Motor neuron (in vitro differentiated cells): ENCODE measurements at regions not wholly inside any gene's neighbourhood (a gene's known extent, or its start where the extent isn't known, plus 50 kb on each side); places are given as distances from the start of the nearest gene placed in this dataset.
"Not testable (repeated sequence)": the region's sequence is repeated elsewhere in the genome, so short reads cannot be mapped to it uniquely, and the experiment has no call there.

ENCODE experiments used
- ATAC-seq, 8 experiments: fragments of 200-7000 bp; cut with Tn5 transposase; replicated peaks in 6 of 8; 2 replicates each; pipeline ENCODE4 v1.8.0; 2021; ENCODE audit warnings: mild to moderate bottlenecking in 8 of 8, moderate library complexity in 8 of 8
- H3K27ac ChIP-seq, 2 donors: fragments of 250-450 bp; sonication (Bioruptor Pico); 2 replicates each; pipeline ENCODE4 v1.9.0; 2021; ENCODE audit warnings: antibody characterized with exemption in 2 of 2, mild to moderate bottlenecking in 2 of 2, moderate library complexity in 1 of 2
- H3K4me1 ChIP-seq, 2 donors: fragments of 250-450 bp; sonication (Bioruptor Pico); replicated peaks in 1 of 2; 2 replicates each; pipeline ENCODE4 v1.6.1; 2021; ENCODE audit warnings: antibody characterized with exemption in 2 of 2, mild to moderate bottlenecking in 2 of 2, moderate library complexity in 1 of 2
- H3K4me3 ChIP-seq, 5 donors: fragments of 250-450 bp; sonication (Bioruptor Pico); 2 replicates each; pipeline ENCODE4 v1.9.0; 2021; ENCODE audit warnings: antibody characterized with exemption in 5 of 5, mild to moderate bottlenecking in 5 of 5, moderate library complexity in 4 of 5
- WGBS, 10 experiments: fragments of 450-650 bp; shearing (Covaris generic); methylation state at CpG; one replicate each; pipeline ENCODE4 v1.0.0; 2022; 5-methylcytosine and 5-hydroxymethylcytosine counted together
- in situ Hi-C, 9 experiments: fragments of 400-800 bp; cut with MboI; loops; one replicate each; pipeline ENCODE4 v1.15.0; 2021; ENCODE audit warnings: low sequenced_read_pairs in 9 of 9, low pct_unique_long_range_greater_than_20kb in 2 of 9; ENCODE audit not compliant: unreplicated experiment in 9 of 9

DNA sequence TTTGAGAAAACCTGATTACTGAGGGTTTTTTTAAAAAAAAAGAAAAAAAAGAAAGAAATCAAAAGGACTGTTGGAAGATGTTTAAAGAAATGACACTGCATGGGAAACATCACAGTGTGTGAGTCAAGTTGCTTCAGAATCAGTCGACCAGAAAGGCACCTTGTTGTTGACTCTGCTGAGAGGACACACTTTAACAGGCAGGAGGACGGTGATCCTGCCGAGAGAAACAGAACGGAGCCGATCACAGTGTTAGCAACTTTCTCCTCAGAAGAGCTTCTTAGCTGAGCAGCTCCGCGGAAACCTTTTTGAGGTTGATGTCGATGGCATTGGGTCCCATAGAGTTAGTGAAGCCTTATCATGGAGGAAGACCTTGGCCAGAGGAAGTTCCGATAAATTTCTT, 538.7 kb downstream of the RBFOX1 start:
- no peak overlapping the region for H3K4me3 ChIP-seq
- ATAC-seq, result no peak
- H3K27ac ChIP-seq, result no peak overlapping the region
- H3K4me1 ChIP-seq, result no peaks in the 10 kb centered on the region
- WGBS, 10 experiments, result 20 to 84% (median 68%) methylated on average over 1 to 9 of the region's 9 CpGs
- in situ Hi-C loops, result no loop called here

DNA sequence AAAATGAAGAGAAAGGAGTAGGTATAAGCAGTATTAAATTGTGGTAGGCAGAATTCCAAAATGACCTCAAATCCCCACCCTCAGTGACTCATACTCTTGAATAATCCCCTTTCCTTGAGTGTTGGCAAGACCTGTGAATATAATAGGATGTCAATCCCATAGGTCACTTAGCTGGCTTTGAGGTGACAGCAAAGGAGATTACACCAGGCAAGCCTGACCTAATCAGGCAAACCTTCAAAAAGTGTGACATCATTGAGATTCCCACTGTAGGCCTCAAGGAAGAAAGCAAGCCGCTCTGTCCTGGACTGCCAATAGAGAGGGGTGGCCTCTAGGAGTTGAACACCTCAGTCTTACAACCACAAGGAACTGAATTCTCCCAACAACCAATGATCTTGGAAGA, 535.2 kb downstream of the RBFOX1 start:
- in situ Hi-C loops, result no loop called here
- ATAC-seq, result no peak
- H3K4me1 ChIP-seq, result no peaks in the 10 kb centered on the region
- H3K27ac ChIP-seq, result no peak overlapping the region
- no peak overlapping the region for H3K4me3 ChIP-seq
- 0 to 40% (median 40%) methylated on average over 1 of the region's 1 CpG; no CpG with 5 or more reads in 5 of the 10 experiments for WGBS, 10 experiments

DNA sequence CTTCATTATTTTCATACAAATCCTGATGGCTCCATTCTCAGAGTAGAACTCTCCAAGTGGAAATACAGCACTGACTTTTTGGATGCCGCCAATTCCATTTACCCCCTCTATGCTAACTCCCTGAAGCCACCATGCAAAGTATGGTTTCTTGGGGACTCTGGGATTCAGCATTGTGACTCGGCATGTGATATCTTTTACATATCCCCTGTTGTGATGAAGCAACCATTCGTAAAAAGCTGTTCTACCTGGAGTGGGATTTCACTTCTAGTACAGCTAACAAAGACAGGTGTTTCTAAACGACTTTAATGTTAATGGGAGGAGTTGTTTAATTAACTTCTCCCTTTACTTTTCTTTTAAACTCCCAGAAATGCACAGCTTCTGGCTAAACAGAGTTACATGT, 533.5 kb downstream of the RBFOX1 start:
- WGBS, 10 experiments, result 0 to 45% (median 35%) methylated on average over 1 to 4 of the region's 4 CpGs; no CpG with 5 or more reads in 1 of the 10 experiments
- no peak for ATAC-seq

DNA sequence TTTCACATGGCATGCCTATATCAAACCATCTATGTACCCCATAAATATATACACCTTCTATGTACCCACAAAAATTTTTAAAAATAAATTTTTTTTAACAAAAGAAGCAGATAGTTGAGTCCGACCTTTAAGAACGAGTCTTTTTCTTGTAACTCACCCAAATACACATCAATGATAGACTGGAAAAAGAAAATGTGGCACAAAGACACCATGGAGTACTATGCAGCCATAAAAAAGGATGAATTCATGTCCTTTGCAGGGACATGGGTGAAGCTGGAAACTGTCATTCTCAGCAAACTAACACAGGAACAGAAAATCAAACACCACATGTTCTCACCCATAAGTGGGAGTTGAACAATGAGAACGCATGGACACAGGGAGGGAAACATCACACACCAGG, 532.7 kb downstream of the RBFOX1 start:
- ATAC-seq, H3K4me1 ChIP-seq, H3K4me3 ChIP-seq, H3K27ac ChIP-seq, in situ Hi-C loops: not testable (repeated sequence)
- WGBS, 10 experiments, result 0 to 100% (median 14%) methylated on average over 1 to 3 of the region's 3 CpGs; no CpG with 5 or more reads in 1 of the 10 experiments

More for the DNA sequence above, 533.5 kb downstream of the RBFOX1 start:
- Histone ChIP-seq H3K4me3 (no peak overlapping the region), H3K4me1 (no peaks in the 10 kb centered on the region), H3K27ac (no peak overlapping the region)
- in situ Hi-C loops, result no loop called here

DNA sequence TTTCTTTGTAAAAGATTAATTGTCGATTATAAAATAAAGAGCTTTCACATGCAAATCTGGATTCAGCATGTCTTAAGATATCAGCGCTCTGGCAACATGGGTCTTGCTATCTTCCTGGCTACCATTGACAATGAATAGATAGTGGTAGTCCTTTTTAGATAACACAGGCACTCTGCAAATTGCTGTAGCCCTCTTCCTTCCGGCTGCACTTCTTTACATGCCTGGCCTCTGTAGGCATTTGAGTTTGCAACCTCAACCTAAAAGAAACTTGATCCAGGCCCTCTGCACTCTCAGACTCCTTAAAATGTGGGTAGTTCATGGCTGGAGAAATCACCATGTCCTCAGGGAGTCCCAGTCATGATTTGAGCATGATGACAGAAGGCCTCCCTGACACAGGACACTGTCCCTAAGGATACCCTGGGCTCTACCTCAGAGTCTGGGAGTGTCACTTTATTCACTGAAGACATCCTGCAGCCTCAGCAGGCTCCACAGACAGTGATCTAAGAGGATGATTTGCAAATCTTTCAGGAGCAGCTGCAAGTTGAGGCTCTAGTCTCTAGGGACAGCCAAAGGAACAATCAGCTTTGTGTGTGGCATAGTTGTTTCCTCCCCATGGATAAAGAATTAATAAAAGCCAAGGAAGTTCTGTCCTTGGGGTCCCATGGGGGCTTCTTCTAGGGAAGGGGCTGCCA, 529.4 kb downstream of the RBFOX1 start:
- Histone ChIP-seq H3K4me1 (no peaks in the 10 kb centered on the region), H3K27ac (no peak overlapping the region), H3K4me3 (no peak overlapping the region)
- WGBS, 10 experiments, result 0 to 90% (median 19%) methylated on average over 1 to 3 of the region's 3 CpGs; no CpG with 5 or more reads in 2 of the 10 experiments
- in situ Hi-C loops, result no loop called here
- ATAC-seq, result peak in 2 of 8 experiments; percentile 69 to 78

DNA sequence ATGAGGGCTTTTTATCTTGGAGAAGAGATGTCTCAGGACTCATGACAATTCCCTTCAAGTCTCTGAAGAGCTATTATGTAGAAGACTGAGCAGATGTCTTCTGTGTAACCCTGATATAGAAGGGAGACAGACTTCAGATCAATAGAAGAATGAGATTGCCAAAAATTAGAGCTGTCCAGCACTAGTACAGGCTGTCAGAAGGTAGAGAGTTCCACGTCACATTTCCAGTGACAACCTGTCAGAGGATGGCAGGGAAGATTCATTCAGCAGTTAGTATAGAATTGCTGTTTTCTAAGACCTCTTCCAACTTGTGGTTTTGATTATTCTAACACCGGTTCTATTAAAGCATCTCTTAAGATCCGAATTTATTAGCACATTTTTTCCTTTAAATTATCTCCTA, 520.6 kb downstream of the RBFOX1 start:
- 0 to 87% (median 27%) methylated on average over 1 to 3 of the region's 3 CpGs for WGBS, 10 experiments
- Histone ChIP-seq H3K27ac (no peak overlapping the region), H3K4me3 (no peak overlapping the region), H3K4me1 (no peaks in the 10 kb centered on the region)
- no peak for ATAC-seq
- in situ Hi-C loops, result no loop called here

DNA sequence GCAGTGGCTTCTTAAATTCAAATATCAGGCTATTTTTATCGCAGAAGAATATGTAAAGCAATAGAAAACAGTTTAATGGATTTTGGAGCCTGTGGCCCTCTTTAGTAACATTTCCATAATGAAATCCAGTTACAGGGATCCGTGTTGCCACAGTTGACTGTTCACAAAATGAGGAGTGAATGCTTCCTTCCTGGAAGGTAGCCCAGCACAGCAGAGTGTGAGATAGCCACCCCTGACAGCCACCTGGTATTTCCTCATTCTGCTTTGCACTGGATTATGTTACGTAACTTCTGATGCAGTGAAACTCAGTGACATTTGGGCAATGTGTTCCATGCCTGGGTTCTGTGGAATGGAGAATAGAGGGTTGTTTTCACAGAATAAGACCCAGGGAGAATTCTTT, 517.2 kb downstream of the RBFOX1 start:
- no peak overlapping the region for H3K4me3 ChIP-seq
- no peaks in the 10 kb centered on the region for H3K4me1 ChIP-seq
- in situ Hi-C loops, result loop anchor here in 1 of 9 experiments (25.0 kb wide), 1 partner anchor 87 kb away; no protein-coding TSS in a partner anchor
- ATAC-seq, result peak in 1 of 8 experiments; percentile 65
- WGBS, 10 experiments, result 0 to 100% (median 64%) methylated on average over 1 to 3 of the region's 3 CpGs; no CpG with 5 or more reads in 1 of the 10 experiments
- H3K27ac ChIP-seq, result no peak overlapping the region

DNA sequence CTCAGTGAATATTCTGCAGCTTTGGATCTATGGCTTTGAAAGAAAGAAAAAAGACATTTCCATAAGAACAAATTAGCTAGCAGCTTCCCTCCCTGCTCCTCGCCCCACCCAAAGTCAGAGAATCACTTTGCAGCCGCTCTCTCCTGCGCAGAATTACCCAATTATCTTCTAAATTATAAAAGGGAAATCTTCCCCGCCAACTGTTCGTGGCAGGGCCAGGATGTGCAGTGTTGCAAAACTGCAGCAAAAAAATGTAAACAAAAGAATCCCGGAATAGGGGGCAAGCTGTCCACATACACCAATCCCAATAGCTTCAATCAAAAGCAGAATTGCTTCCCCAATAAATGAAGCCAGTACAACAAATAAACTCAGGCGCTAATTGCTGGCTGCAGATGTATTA, 510.6 kb downstream of the RBFOX1 start:
- peaks cover 0 to 13% of the 10 kb centered on the region in 2 donors for H3K4me1 ChIP-seq
- no peak overlapping the region for H3K4me3 ChIP-seq
- H3K27ac ChIP-seq, result no peak overlapping the region
- WGBS, 10 experiments, result 0 to 39% (median 12%) methylated on average over 1 to 7 of the region's 7 CpGs
- ATAC-seq, result peak in 2 of 8 experiments; percentile 69 to 70
- in situ Hi-C loops, result loop anchor here in 1 of 9 experiments (25.0 kb wide), 1 partner anchor 94 kb away; no protein-coding TSS in a partner anchor

DNA sequence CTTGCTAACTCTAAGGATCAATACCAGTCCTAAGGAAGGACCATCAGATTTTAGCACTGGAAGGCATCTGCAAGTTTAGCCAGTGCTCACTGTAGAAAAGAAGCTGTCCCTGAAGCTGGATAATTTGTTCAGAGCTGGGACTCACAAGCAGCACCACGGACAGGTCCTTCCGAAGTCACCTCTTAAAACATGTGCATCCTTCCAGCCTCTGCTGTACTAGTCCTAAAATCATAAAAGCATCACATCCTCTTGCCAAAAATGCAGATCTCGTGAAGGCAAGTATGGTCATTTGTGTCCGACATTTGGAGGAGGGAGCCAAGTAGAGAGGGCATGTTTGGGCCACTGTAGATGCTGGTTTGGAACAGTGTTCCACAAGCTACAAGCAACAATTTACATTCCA, 506.9 kb downstream of the RBFOX1 start:
- 0 to 76% (median 25%) methylated on average over 1 to 4 of the region's 4 CpGs; no CpG with 5 or more reads in 1 of the 10 experiments for WGBS, 10 experiments
- H3K27ac ChIP-seq, result no peak overlapping the region
- ATAC-seq, result no peak
- no peak overlapping the region for H3K4me3 ChIP-seq
- in situ Hi-C loops, result loop anchor here in 1 of 9 experiments (25.0 kb wide), 1 partner anchor 98 kb away; no protein-coding TSS in a partner anchor
- H3K4me1 ChIP-seq, result peaks cover 0 to 15% of the 10 kb centered on the region in 2 donors

DNA sequence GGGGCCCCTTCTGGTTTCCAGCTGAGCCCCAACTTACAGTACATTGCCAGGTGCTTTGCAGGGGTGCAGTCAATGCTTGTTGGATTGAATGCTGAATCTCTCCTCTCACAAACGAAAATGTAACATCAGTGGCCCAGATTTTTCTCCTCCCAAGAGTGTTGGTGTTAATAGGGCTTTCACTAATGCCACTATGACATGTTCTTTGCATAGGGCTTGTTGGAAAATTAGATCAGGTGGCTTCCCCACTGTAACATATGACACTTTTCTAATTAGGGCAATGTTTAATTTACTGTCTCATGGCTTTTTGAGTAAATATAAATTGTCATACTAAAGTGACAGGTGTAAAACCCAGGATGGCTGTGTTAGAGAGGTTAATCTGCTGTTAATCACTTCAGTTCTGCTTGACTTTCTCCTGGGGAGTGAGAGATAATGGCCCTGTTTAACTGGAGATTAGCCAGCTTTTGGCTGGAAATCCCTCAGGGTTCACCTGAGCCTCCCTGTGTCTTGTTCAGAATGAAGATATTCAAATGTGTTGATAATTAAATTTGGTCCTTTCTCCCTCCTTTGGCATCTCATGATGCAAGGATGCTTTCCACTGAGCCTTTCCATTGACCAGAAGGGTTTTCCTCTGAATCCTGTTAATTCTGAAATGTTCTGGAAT, 502.3 kb downstream of the RBFOX1 start:
- in situ Hi-C loops, result loop anchor here in 1 of 9 experiments (25.0 kb wide), 1 partner anchor 102 kb away; no protein-coding TSS in a partner anchor
- no peak overlapping the region for H3K4me3 ChIP-seq
- no peak for ATAC-seq
- WGBS, 10 experiments, result 0 to 33% (median 6%) methylated on average over 1 of the region's 1 CpG; no CpG with 5 or more reads in 4 of the 10 experiments
- H3K27ac ChIP-seq, result no peak overlapping the region
- H3K4me1 ChIP-seq, result peaks cover 0 to 2% of the 10 kb centered on the region in 2 donors

DNA sequence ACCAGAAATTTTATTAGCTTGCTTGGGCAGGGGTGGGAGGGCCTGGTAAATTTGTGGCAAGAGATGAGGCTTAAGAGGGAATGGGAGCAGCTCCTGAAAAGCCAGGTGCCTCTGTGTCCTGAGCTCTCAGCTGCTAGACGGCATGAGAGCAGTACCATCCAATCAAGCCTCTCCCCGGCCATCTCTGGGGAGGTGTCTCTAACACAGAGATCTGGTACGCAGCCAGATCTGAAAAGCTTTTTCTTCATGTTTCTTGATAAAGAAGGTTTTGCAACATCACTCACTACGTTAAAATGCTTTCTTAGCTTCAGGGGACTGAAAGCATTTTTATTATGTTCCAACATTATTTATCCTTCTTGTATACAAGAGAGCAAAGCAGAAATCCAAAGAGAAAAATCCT, 488.2 kb downstream of the RBFOX1 start:
- ATAC-seq, result no peak
- in situ Hi-C loops, result no loop called here
- WGBS, 10 experiments, result 0 to 92% (median 22%) methylated on average over 1 to 4 of the region's 4 CpGs; no CpG with 5 or more reads in 2 of the 10 experiments

DNA sequence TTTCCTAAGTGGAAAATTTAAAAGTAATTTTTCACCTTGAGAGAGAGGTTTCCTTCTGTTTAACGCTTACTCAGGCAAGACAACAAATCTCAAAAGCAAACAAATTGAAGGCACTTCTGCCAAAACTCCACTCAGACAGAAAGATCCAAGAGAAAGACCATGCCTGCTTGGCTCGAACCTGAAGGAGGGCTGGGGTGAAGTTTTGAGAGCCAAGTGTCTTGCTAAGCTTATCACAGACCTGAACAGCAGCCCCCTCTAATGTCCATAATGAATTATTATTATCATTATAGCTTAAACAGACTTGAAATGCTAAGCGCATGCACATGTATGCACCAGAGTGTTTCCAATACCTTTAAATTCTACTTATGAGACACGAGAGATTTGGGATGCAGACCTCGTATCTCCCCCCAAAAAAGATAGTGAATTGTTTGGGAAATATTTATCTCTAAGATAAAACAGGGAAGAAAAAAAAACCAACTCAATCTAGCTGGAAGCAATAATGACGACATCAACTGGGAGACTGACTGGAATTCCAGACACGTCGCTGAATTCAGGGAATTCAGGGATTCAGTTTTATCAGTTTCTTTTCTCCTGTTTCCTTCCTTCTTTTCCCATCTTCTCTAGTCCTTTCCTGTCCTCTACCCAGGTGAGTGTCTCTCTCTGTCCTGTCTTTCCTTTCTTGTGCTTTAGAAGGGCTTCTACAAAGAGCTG, 473.2 kb downstream of the RBFOX1 start:
- in situ Hi-C loops, result no loop called here
- Histone ChIP-seq H3K4me3 (no peak overlapping the region), H3K27ac (no peak overlapping the region), H3K4me1 (peaks cover 0 to 18% of the 10 kb centered on the region in 2 donors)
- no peak for ATAC-seq
- 25 to 97% (median 80%) methylated on average over 1 to 8 of the region's 8 CpGs; no CpG with 5 or more reads in 2 of the 10 experiments for WGBS, 10 experiments

More for the DNA sequence above, 488.2 kb downstream of the RBFOX1 start:
- H3K27ac ChIP-seq, result no peak overlapping the region
- no peaks in the 10 kb centered on the region for H3K4me1 ChIP-seq
- no peak overlapping the region for H3K4me3 ChIP-seq
